T1000 (cell line): ENCODE measurements at regions not wholly inside any gene's neighbourhood (a gene's known extent, or its start where the extent isn't known, plus 50 kb on each side); places are given as distances from the start of the nearest gene placed in this dataset.
A peak's percentile ranks its signal among the peaks of the same experiment; 100 is the strongest.

Experiments
- DNase-seq: peaks from one replicate; lab custom pipeline; 2025; ENCODE audit warnings: mixed read lengths; lab: John Stamatoyannopoulos, UW

GRCh38 chr2:64829525-64829924, 159.7 kb upstream of the SLC1A4 start:
- no peak for DNase-seq

- peak; percentile 97 for DNase-seq
These were observed 157.8 kb upstream of the SLC1A4 start for GRCh38 chr2:64831134-64831976.

DNA sequence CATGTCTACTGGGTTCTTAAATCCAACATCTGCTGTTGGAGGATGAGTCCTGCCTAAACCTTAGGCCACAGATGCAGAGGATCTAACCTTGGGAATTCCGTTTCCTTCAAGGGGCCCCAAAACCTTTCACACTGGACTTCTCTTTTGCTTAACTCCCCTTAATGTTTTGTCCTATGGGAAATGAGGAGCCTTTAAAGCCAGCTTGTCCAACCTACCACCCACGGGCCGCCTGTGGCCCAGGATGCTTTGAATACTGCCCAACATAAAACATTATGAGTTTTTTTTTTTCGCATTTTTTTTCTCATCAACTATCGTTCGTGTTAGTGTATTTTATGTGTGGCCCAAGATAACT, 157.2 kb upstream of the SLC1A4 start:
- no peak for DNase-seq

DNA sequence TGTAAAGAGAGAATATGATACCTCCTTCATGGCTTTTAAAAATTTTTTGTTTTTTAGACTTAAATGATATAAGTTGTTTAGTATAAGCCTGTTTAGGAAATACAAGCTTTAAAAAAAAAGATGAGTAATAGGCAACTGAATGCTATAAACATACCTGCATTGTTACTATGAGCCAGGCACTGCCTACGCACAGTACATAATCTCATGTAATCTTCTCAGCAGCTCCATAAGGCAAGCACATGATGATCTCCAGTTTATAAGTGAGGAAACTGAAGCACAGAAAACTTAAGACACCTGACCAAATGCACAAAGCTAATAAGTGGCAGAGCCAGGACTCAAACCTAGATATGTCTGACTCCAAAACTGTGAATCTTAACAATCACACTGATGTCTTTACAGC, 156.3 kb upstream of the SLC1A4 start:
- DNase-seq: no peak

DNA sequence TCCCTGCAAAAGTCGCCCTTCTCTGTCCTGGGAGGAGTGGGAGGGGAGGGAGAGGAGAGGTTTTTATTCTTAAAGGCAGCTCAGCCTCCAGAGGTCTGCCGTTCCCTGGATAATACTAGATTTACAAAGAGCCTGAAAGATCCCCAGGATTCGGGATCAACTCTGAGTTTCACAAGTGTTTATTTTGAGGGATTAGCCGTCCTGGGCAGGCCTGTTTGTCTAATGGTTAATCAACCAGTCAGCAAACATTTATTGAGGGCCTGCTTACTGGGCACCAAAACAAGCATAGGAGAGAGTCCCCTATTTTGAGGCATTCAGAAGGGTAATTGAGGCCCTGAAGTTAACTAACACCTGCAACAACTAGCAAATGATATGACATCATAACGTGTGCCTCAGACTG, 152.6 kb upstream of the SLC1A4 start:
- no peak for DNase-seq

- DNase-seq: peak; percentile 24
These were observed 152.0 kb upstream of the SLC1A4 start for GRCh38 chr2:64837116-64837731.

- DNase-seq: no peak
These were observed 151.1 kb upstream of the SLC1A4 start for GRCh38 chr2:64837925-64838641.

- DNase-seq: peak; percentile 88
These were observed 150.4 kb upstream of the SLC1A4 start for GRCh38 chr2:64838817-64839216.

DNA sequence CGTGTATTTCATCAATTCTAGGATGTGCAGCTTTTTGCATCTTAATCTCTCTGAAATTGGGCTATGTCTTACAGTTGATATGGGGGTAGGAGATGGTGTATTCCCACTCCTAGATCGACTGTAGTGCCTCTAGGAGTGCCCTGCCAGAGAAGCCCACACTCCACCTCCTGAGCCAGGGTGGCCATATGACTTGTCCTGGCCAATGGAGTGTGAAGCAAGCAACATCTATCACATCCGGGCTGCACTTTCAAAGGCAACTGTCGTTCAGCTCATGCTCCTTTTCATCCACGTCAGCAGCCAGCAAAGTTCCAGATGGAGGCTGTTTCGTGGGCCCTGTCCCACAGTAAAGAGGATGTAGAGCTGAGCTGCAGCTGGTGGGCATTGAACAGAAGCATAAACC, 149.4 kb upstream of the SLC1A4 start:
- DNase-seq: no peak

DNA sequence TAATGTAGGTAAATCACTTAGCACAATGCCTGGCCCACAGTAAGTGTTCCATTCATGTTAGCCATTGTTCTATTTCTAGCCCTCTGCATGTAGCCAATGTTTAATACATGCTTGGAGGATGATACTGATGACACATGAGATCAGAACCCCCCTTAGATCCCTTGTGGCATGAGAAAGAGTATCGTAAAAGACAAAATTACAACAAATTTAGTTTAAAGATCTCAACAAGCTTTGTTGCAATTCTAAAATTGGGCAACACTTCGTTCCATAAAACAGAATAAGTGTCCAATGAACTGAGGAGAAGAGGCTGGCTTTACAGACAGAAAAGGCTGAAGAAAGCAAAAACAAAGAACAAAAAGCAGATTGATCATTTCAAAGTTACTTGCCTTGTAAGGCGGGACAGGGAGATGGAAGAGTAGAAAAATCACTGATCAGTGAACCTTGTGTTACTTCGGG, 148.7 kb upstream of the SLC1A4 start:
- no peak for DNase-seq

DNA sequence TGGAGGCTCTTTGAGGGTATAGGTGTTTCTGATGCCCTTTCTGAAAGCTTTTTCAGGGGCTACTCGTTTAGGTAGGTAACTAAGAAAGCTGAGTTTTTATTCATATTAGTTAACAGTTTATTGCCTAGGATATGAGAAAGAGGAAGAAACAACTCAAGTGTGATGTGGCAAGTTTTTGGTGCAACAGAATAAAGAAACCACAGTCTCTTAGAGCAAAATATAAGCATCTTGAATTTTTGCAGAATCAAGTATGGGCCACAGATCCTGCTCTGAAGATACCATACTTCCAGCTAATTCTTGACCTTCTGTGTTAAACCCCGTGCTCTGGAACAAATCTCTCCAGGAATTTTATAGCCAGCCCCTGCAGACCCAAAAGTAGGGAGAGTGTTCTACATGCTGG, 147.7 kb upstream of the SLC1A4 start:
- DNase-seq: no peak

- DNase-seq: no peak
These were observed 147.2 kb upstream of the SLC1A4 start for GRCh38 chr2:64842030-64842429.

- DNase-seq: no peak
These were observed 145.1 kb upstream of the SLC1A4 start for GRCh38 chr2:64844087-64844486.

- DNase-seq: no peak
These were observed 143.8 kb upstream of the SLC1A4 start for GRCh38 chr2:64845273-64845905.

DNA sequence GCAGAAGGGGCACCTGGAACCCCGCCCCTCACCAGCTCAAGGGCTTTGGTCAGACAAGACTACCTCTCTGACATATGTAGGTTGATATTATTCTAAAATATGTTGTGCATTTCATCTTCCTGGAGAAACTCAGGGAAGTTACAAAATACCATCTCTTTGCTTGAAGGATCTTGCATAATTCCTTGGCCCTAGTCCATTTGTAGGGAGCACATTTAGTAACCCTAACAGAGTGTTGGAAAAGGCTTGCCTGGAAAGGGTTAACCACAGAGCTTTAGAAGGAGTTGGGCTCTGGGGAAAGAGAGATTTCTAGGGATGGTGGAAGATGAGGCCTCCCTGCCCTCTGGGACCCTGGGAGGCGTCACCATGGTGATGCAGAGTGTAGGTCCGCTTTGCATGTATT, 143.0 kb upstream of the SLC1A4 start:
- no peak for DNase-seq

- DNase-seq: no peak
These were observed 141.3 kb upstream of the SLC1A4 start for GRCh38 chr2:64847930-64848329.

DNA sequence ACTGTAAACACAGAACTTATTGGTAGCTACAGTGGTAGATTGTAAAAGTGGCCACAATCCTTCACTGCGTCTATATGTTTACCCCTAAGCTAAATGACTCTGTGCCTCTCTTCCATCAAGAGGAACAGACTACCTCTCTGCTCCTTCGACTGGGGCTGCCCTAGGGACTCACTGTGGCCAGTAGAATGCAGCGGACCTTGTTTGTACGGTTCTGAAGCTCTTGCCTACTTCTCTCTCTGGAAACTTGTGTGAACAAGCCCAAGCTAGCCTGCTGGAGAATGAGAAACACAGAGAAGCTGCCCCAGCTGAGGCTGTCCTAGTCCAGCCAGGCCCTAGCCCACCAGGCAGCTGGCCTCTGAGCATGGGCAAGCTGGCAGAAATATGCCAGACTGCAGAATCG, 140.8 kb upstream of the SLC1A4 start:
- no peak for DNase-seq

GRCh38 chr2:64848945-64849344, 140.3 kb upstream of the SLC1A4 start:
- DNase-seq: no peak

DNA sequence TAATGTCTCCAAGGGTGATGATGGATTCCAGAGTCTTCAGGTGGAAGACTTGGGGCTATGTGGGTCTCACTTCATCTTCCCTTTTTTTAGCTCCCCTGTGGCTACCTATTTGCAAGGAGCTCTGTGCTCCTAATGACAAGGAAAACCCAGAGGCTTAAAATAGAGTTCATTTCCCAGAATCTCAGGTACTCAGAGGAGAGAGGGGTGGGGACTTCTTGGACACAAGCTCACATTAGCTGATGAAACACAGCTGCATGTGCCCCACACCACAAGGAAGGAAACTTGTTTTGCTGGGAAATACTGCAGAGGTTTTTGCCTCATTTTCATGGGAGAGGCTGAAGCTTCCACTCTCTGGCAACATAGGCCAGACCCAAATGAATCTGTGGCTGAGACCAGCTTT, 138.6 kb upstream of the SLC1A4 start:
- DNase-seq: no peak

DNA sequence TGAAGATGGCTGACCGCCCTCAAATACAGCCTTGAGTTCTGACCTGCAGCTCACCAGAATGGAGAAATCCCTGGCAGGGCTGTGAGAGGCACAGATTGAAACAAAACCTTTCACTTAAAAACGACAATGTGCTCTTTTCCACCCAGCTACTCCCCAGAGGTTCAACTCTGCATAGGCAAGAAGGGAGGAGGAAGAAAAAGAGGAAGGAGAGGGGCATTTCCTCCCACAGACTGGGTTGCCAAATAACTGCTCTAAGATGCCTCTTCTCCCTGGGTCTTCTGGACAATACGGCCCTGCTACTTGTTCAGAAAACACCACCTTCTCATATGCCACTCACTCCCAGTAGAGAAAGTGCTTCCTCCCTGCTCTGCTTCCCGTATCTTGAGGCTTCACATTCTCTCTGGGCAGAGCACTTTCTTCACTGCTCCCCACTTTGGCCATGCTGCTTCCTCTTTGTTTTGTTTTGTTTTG, 136.4 kb upstream of the SLC1A4 start:
- no peak for DNase-seq

- DNase-seq: no peak
These were observed 135.9 kb upstream of the SLC1A4 start for GRCh38 chr2:64853306-64853705.

- no peak for DNase-seq
These were observed 135.3 kb upstream of the SLC1A4 start for GRCh38 chr2:64853894-64854293.
